ENCODE measurements at regions not wholly inside any gene's neighbourhood (a gene's known extent, or its start where the extent isn't known, plus 50 kb on each side); places are given as distances from the start of the nearest gene placed in this dataset.

DNA sequence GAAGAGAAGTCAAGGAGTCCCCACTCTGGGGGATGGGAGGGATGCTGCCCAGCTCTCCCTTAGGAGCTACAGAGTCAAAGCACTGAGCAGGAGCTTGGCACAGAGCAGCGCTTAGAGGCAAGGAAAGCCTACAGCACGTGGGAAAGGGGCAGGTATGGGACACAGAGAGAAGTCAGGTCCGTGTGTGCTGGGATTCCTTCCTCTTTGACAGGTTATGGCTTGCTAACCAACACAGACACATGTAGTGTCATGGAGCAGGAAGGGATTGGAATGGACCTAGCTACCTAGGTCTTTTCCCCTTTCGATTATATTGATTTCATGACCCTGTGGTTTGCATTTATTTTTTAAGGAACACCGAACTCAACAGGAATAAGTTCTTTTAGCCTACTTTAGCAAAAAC is 208.5 kb upstream of the TUT7 start:
- TF ChIP-seq EZH2 (IDR thresholded peaks at IDR 0.05; ENCODE audit: borderline replicate concordance): no peak
- TF ChIP-seq EZH2phosphoT487 (IDR thresholded peaks at IDR 0.05; ENCODE audit: low read depth, severe bottlenecking, unreplicated experiment): no peak
- no peak for TF ChIP-seq CTCF (IDR thresholded peaks at IDR 0.05; ENCODE audit: poor library complexity)
- no peaks in the 10 kb centered on the region for H4K20me1 ChIP-seq (ENCODE audit: insufficient read depth, poor library complexity, severe bottlenecking)
- H3K4me3 ChIP-seq: no peak overlapping the region
- WGBS (ENCODE audit: low lambda C conversion rate, missing lambda C conversion rate): 77% methylated on average over 5 of the region's 5 CpGs
- no peaks in the 10 kb centered on the region for H3K9me2 ChIP-seq (replicated peaks; ENCODE audit: insufficient read depth)
- no peak for DNase-seq (ENCODE audit: low spot score)
- no peak overlapping the region for H3K4me2 ChIP-seq
- no peaks in the 10 kb centered on the region for H3K27me3 ChIP-seq
- H3K79me2 ChIP-seq: no peaks in the 10 kb centered on the region
- peak overlapping the region; percentile 29 for H3K27ac ChIP-seq
- no peaks in the 10 kb centered on the region for H3K9me3 ChIP-seq (ENCODE audit: low read depth)
- no peaks in the 10 kb centered on the region for H3K36me3 ChIP-seq (replicated peaks; ENCODE audit: insufficient read depth, low read depth)
- peaks cover 6% of the 10 kb centered on the region for H3K4me1 ChIP-seq (ENCODE audit: insufficient read depth)
- no peak overlapping the region for H2AFZ ChIP-seq

- Histone ChIP-seq H3K4me2 (no peak overlapping the region), H3K4me3 (no peak overlapping the region), H2AFZ (no peak overlapping the region), H3K79me2 (no peaks in the 10 kb centered on the region), H3K27me3 (no peaks in the 10 kb centered on the region), H3K36me3 (replicated peaks; ENCODE audit: insufficient read depth, low read depth) (no peaks in the 10 kb centered on the region), H3K27ac (no peak overlapping the region), H3K9me3 (ENCODE audit: low read depth) (no peaks in the 10 kb centered on the region), H3K4me1 (ENCODE audit: insufficient read depth) (no peaks in the 10 kb centered on the region), H4K20me1 (ENCODE audit: insufficient read depth, poor library complexity, severe bottlenecking) (no peaks in the 10 kb centered on the region), H3K9me2 (replicated peaks; ENCODE audit: insufficient read depth) (no peaks in the 10 kb centered on the region)
- WGBS (ENCODE audit: low lambda C conversion rate, missing lambda C conversion rate): 96% methylated on average over 3 of the region's 3 CpGs
- no peak for TF ChIP-seq EZH2phosphoT487 (IDR thresholded peaks at IDR 0.05; ENCODE audit: low read depth, severe bottlenecking, unreplicated experiment)
- TF ChIP-seq EZH2 (IDR thresholded peaks at IDR 0.05; ENCODE audit: borderline replicate concordance): no peak
- TF ChIP-seq CTCF (IDR thresholded peaks at IDR 0.05; ENCODE audit: poor library complexity): no peak
- DNase-seq (ENCODE audit: low spot score): no peak
These were observed 203.7 kb upstream of the TUT7 start for GRCh38 chr9:86557918-86558317.

GRCh38 chr9:86557063-86557766 is 203.0 kb upstream of the TUT7 start:
- peak; percentile 50 for DNase-seq (ENCODE audit: low spot score)
- no peaks in the 10 kb centered on the region for H3K79me2 ChIP-seq
- H3K36me3 ChIP-seq (replicated peaks; ENCODE audit: insufficient read depth, low read depth): no peaks in the 10 kb centered on the region
- 66% methylated on average over 7 of the region's 7 CpGs for WGBS (ENCODE audit: low lambda C conversion rate, missing lambda C conversion rate)
- no peak overlapping the region for H2AFZ ChIP-seq
- H3K27ac ChIP-seq: no peak overlapping the region
- H4K20me1 ChIP-seq (ENCODE audit: insufficient read depth, poor library complexity, severe bottlenecking): no peaks in the 10 kb centered on the region
- no peaks in the 10 kb centered on the region for H3K9me2 ChIP-seq (replicated peaks; ENCODE audit: insufficient read depth)
- H3K4me1 ChIP-seq (ENCODE audit: insufficient read depth): no peaks in the 10 kb centered on the region
- H3K4me2 ChIP-seq: no peak overlapping the region
- no peak overlapping the region for H3K4me3 ChIP-seq
- H3K27me3 ChIP-seq: no peaks in the 10 kb centered on the region
- TF ChIP-seq EZH2phosphoT487 (IDR thresholded peaks at IDR 0.05; ENCODE audit: low read depth, severe bottlenecking, unreplicated experiment) (no peak), CTCF (IDR thresholded peaks at IDR 0.05; ENCODE audit: poor library complexity) (no peak), EZH2 (IDR thresholded peaks at IDR 0.05; ENCODE audit: borderline replicate concordance) (no peak)
- no peaks in the 10 kb centered on the region for H3K9me3 ChIP-seq (ENCODE audit: low read depth)

Measured in hepatocyte (in vitro differentiated cells).